Dermis blood vessel endothelial cell (primary cell): ENCODE measurements at regions not wholly inside any gene's neighbourhood (a gene's known extent, or its start where the extent isn't known, plus 50 kb on each side); places are given as distances from the start of the nearest gene placed in this dataset.

ENCODE experiments used
- DNase-seq: peaks from one replicate; pipeline ENCODE4 v3.0.0; 2010

- no peak for DNase-seq
Measured at GRCh38 chr1:209503196-209503595, 80.3 kb upstream of the CAMK1G start.

- no peak for DNase-seq
Measured at GRCh38 chr1:209504571-209504970, 78.9 kb upstream of the CAMK1G start.

- DNase-seq: no peak
Measured at GRCh38 chr1:209505044-209505443, 78.5 kb upstream of the CAMK1G start.

GRCh38 chr1:209506101-209506500 lies 77.4 kb upstream of the CAMK1G start:
- no peak for DNase-seq

- no peak for DNase-seq
Measured at GRCh38 chr1:209509039-209509438, 74.5 kb upstream of the CAMK1G start.

GRCh38 chr1:209510063-209510462 lies 73.5 kb upstream of the CAMK1G start:
- no peak for DNase-seq

GRCh38 chr1:209511169-209511568 lies 72.3 kb upstream of the CAMK1G start:
- no peak for DNase-seq

- DNase-seq: no peak
Measured at GRCh38 chr1:209512821-209513220, 70.7 kb upstream of the CAMK1G start.

- peak; percentile 30 for DNase-seq
Measured at GRCh38 chr1:209513226-209513625, 70.3 kb upstream of the CAMK1G start.

GRCh38 chr1:209516771-209517680 lies 66.5 kb upstream of the CAMK1G start:
- DNase-seq: no peak

- no peak for DNase-seq
Measured at GRCh38 chr1:209517681-209518050, 65.8 kb upstream of the CAMK1G start.

- DNase-seq: no peak
Measured at GRCh38 chr1:209519786-209520185, 63.7 kb upstream of the CAMK1G start.

- no peak for DNase-seq
Measured at GRCh38 chr1:209522826-209523225, 60.7 kb upstream of the CAMK1G start.

GRCh38 chr1:209526137-209526536 lies 57.4 kb upstream of the CAMK1G start:
- DNase-seq: no peak

GRCh38 chr1:209527372-209527771 lies 56.1 kb upstream of the CAMK1G start:
- DNase-seq: no peak

- DNase-seq: no peak
Measured at GRCh38 chr1:209527993-209528717, 55.4 kb upstream of the CAMK1G start.

GRCh38 chr1:209529233-209529632 lies 54.3 kb upstream of the CAMK1G start:
- DNase-seq: no peak

- DNase-seq: no peak
Measured at GRCh38 chr1:209531006-209531405, 52.5 kb upstream of the CAMK1G start.

GRCh38 chr1:209531549-209531948 lies 52.0 kb upstream of the CAMK1G start:
- no peak for DNase-seq
